HepG2 (cell line): ENCODE measurements at regions not wholly inside any gene's neighbourhood (a gene's known extent, or its start where the extent isn't known, plus 50 kb on each side); places are given as distances from the start of the nearest gene placed in this dataset.

ENCODE experiments used
- ADNP ChIP-seq: sonication (generic); formaldehyde crosslinking; IDR thresholded peaks from 2 replicates; pipeline ENCODE4 v1.4.0; 2020; ENCODE audit warnings: missing genetic modification reagents
- CREB3 ChIP-seq: sonication (generic); formaldehyde crosslinking; IDR thresholded peaks from 2 replicates; pipeline ENCODE4 v1.5.0; 2020; ENCODE audit warnings: missing genetic modification reagents
- CREM ChIP-seq, 2 experiments: sonication (generic) in 1 of 2; formaldehyde crosslinking in 1 of 2; IDR thresholded peaks; 2 replicates each; pipeline versions ENCODE4 v1.4.0 to v1.6.1; 2016 to 2020; ENCODE audit warnings: antibody characterized with exemption in 1 of 2, mild to moderate bottlenecking in 1 of 2, missing genetic modification reagents in 1 of 2
- HDAC2 ChIP-seq: sonication (generic); formaldehyde crosslinking; IDR thresholded peaks from 2 replicates; pipeline ENCODE4 v1.4.0; 2020; ENCODE audit warnings: missing genetic modification reagents
- MAFG ChIP-seq: sonication (generic); formaldehyde crosslinking; IDR thresholded peaks from 2 replicates; pipeline ENCODE4 v1.5.1; 2020; ENCODE audit warnings: mild to moderate bottlenecking, missing genetic modification reagents
- MIXL1 ChIP-seq: IDR thresholded peaks from 2 replicates; pipeline ENCODE4 v1.6.1; 2016
- MZF1 ChIP-seq: sonication (generic); formaldehyde crosslinking; IDR thresholded peaks from 2 replicates; pipeline ENCODE4 v1.8.1; 2023; ENCODE audit warnings: mild to moderate bottlenecking, missing genetic modification reagents, borderline replicate concordance
- PPARG ChIP-seq: conservative IDR thresholded peaks from 2 replicates; pipeline ENCODE4 v1.6.1; 2016; ENCODE audit warnings: missing biosample characterization, missing genetic modification reagents
- RBAK ChIP-seq: sonication (generic); formaldehyde crosslinking; IDR thresholded peaks from 2 replicates; pipeline ENCODE4 v1.5.1; 2020; ENCODE audit warnings: mild to moderate bottlenecking, missing genetic modification reagents
- RNF2 ChIP-seq: fragments of 450-650 bp; conservative IDR thresholded peaks from 2 replicates; pipeline ENCODE4 v1.6.1; 2016; ENCODE audit warnings: low read depth
- SALL2 ChIP-seq: sonication (generic); formaldehyde crosslinking; IDR thresholded peaks from 2 replicates; pipeline ENCODE4 v1.8.1; 2023; ENCODE audit warnings: mild to moderate bottlenecking, missing genetic modification reagents, inconsistent platforms
- SKI ChIP-seq: fragments of 450-650 bp; IDR thresholded peaks from one replicate; pipeline ENCODE4 v1.6.1; 2018; ENCODE audit warnings: mild to moderate bottlenecking; ENCODE audit not compliant: partially characterized antibody
- STAG1 ChIP-seq: sonication (generic); formaldehyde crosslinking; IDR thresholded peaks from 2 replicates; pipeline ENCODE4 v1.4.0; 2020; ENCODE audit warnings: missing genetic modification reagents
- TGIF2 ChIP-seq: IDR thresholded peaks from 2 replicates; pipeline ENCODE4 v1.6.1; 2016; ENCODE audit warnings: control low read depth, missing compliant biosample characterization
- YY1 ChIP-seq: IDR thresholded peaks from 2 replicates; pipeline ENCODE4 v1.6.1; 2011; ENCODE audit warnings: low read length, low read depth, moderate library complexity, mild to moderate bottlenecking; ENCODE audit not compliant: insufficient read depth, insufficient replicate concordance
- ZBTB4 ChIP-seq: sonication (generic); formaldehyde crosslinking; IDR thresholded peaks from 2 replicates; pipeline ENCODE4 v1.4.0; 2020; ENCODE audit warnings: missing genetic modification reagents, mild to moderate bottlenecking, borderline replicate concordance
- ZNF282 ChIP-seq: fragments of 450-650 bp; IDR thresholded peaks from 2 replicates; pipeline ENCODE4 v1.6.1; 2018; ENCODE audit not compliant: partially characterized antibody
- ZNF34 ChIP-seq: sonication (generic); formaldehyde crosslinking; IDR thresholded peaks from 2 replicates; pipeline ENCODE4 v1.4.0; 2020; ENCODE audit warnings: mild to moderate bottlenecking, missing genetic modification reagents, borderline replicate concordance
- ZNF670 ChIP-seq: sonication (generic); formaldehyde crosslinking; IDR thresholded peaks from 2 replicates; pipeline ENCODE4 v1.8.0; 2022; ENCODE audit warnings: mild to moderate bottlenecking, missing genetic modification reagents, borderline replicate concordance
- ZNF674 ChIP-seq: sonication (generic); formaldehyde crosslinking; IDR thresholded peaks from 2 replicates; pipeline ENCODE4 v1.5.0; 2020; ENCODE audit warnings: low read depth, mild to moderate bottlenecking, missing genetic modification reagents
- ZNF773 ChIP-seq: sonication (generic); formaldehyde crosslinking; IDR thresholded peaks from 2 replicates; pipeline ENCODE4 v1.4.0; 2020; ENCODE audit warnings: missing genetic modification reagents, borderline replicate concordance
- ZNF775 ChIP-seq: sonication (generic); formaldehyde crosslinking; IDR thresholded peaks from 2 replicates; pipeline ENCODE4 v1.4.0; 2020; ENCODE audit warnings: missing genetic modification reagents, mild to moderate bottlenecking, moderate library complexity, borderline replicate concordance
- ZNF816 ChIP-seq: sonication (generic); formaldehyde crosslinking; IDR thresholded peaks from 2 replicates; pipeline ENCODE4 v1.8.0; 2022; ENCODE audit warnings: missing genetic modification reagents, mild to moderate bottlenecking, borderline replicate concordance
- ZNF883 ChIP-seq: sonication (generic); formaldehyde crosslinking; IDR thresholded peaks from 2 replicates; pipeline ENCODE4 v1.5.1; 2020; ENCODE audit warnings: mild to moderate bottlenecking, missing genetic modification reagents; ENCODE audit errors: not compliant biosample characterization
- TF ChIP-seq, protein P1 (sequence below): sonication (generic); formaldehyde crosslinking; IDR thresholded peaks from 2 replicates; pipeline ENCODE4 v1.5.1; 2020; ENCODE audit warnings: missing genetic modification reagents, mild to moderate bottlenecking, borderline replicate concordance
- TF ChIP-seq, protein P2 (sequence below): sonication (generic); formaldehyde crosslinking; IDR thresholded peaks from 2 replicates; pipeline ENCODE4 v1.5.0; 2020; ENCODE audit warnings: mild to moderate bottlenecking, missing genetic modification reagents

DNA sequence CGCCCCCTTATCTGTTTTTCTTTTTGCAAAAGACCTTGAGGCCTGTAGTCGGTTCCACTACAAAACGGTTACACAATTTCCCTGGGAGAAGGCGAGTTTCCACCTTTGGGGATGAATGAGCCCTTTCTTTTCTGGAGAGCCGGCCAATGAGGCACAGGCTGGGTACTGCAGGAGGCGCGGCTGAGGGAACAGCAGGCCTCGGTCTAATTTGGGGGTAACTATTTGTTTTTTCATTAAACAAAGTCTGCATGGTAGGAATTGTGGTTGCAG, 129.2 kb downstream of the MYCN start (continued):
- 0 out of 2 replicates have a peak, but pooled peaks have one; percentile 22 for TF ChIP-seq SALL2 (CRISPR knock-in tag)
- TF ChIP-seq ZNF674 (CRISPR knock-in tag) = no peak
- no peak for TF ChIP-seq YY1
- no peak for TF ChIP-seq PPARG (CRISPR knock-in tag)
- no peak for TF ChIP-seq RNF2
- TF ChIP-seq, protein P1, sequence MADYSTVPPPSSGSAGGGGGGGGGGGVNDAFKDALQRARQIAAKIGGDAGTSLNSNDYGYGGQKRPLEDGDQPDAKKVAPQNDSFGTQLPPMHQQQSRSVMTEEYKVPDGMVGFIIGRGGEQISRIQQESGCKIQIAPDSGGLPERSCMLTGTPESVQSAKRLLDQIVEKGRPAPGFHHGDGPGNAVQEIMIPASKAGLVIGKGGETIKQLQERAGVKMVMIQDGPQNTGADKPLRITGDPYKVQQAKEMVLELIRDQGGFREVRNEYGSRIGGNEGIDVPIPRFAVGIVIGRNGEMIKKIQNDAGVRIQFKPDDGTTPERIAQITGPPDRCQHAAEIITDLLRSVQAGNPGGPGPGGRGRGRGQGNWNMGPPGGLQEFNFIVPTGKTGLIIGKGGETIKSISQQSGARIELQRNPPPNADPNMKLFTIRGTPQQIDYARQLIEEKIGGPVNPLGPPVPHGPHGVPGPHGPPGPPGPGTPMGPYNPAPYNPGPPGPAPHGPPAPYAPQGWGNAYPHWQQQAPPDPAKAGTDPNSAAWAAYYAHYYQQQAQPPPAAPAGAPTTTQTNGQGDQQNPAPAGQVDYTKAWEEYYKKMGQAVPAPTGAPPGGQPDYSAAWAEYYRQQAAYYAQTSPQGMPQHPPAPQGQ (CRISPR knock-in tag) = no peak
- TF ChIP-seq ZNF883 (CRISPR knock-in tag) = peak; percentile 18
- TF ChIP-seq STAG1 (CRISPR knock-in tag) = no peak; the same call in 1 of the 2 replicates
- TF ChIP-seq HDAC2 = peak; percentile 33
- no peak for TF ChIP-seq ZNF775 (CRISPR knock-in tag)
- TF ChIP-seq CREB3 (CRISPR knock-in tag) = no peak
- TF ChIP-seq ZNF816 (CRISPR knock-in tag) = no peak
- TF ChIP-seq ADNP (CRISPR knock-in tag) = no peak
- TF ChIP-seq MZF1 = no peak
- peak; percentile 57; the same call in 1 of the 2 replicates for TF ChIP-seq RBAK (CRISPR knock-in tag)
- TF ChIP-seq ZNF34 (CRISPR knock-in tag) = no peak
- TF ChIP-seq ZBTB4 (CRISPR knock-in tag) = 0 out of 2 replicates have a peak, but pooled peaks have one; percentile 15
- TF ChIP-seq, protein P2, sequence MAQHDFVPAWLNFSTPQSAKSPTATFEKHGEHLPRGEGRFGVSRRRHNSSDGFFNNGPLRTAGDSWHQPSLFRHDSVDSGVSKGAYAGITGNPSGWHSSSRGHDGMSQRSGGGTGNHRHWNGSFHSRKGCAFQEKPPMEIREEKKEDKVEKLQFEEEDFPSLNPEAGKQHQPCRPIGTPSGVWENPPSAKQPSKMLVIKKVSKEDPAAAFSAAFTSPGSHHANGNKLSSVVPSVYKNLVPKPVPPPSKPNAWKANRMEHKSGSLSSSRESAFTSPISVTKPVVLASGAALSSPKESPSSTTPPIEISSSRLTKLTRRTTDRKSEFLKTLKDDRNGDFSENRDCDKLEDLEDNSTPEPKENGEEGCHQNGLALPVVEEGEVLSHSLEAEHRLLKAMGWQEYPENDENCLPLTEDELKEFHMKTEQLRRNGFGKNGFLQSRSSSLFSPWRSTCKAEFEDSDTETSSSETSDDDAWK (CRISPR knock-in tag) = no peak
- TF ChIP-seq ZNF670 (CRISPR knock-in tag) = no peak
- no peak; the same call in 1 of the 2 replicates for TF ChIP-seq MIXL1 (CRISPR knock-in tag)
- peak; percentile 17; the same call in 1 of the 2 replicates for TF ChIP-seq TGIF2 (CRISPR knock-in tag)
- no peak for TF ChIP-seq ZNF282
- no peak for TF ChIP-seq MAFG (CRISPR knock-in tag)
- TF ChIP-seq SKI = peak; percentile 17
- no peak for TF ChIP-seq ZNF773 (CRISPR knock-in tag)
- TF ChIP-seq CREM (IDR thresholded peaks at IDR 0.05) = peak; percentile 45; the same call in 1 of the 2 replicates
- TF ChIP-seq CREM (CRISPR knock-in tag; IDR thresholded peaks at IDR 0.05) = no peak
